ENCODE measurements at regions not wholly inside any gene's neighbourhood (a gene's known extent, or its start where the extent isn't known, plus 50 kb on each side); places are given as distances from the start of the nearest gene placed in this dataset.

- Mint-ChIP-seq H3K36me3 (ENCODE audit: low read depth) (no peaks in the 10 kb centered on the region), H3K27me3 (peaks cover 4% of the 10 kb centered on the region), H3K9me3 (no peaks in the 10 kb centered on the region), H3K4me1 (ENCODE audit: low read depth) (no peaks in the 10 kb centered on the region), H3K27ac (no peak overlapping the region), H3K4me3 (no peak overlapping the region)
- peaks cover 0 to 21% of the 10 kb centered on the region in 2 experiments for H3K9me3 ChIP-seq (ENCODE audit: control insufficient read depth in 1 of 2, insufficient read depth in 1 of 2, low read length in 2 of 2)
- DNase-seq (no peak), ATAC-seq (ENCODE audit: poor library complexity) (no peak)
- no peaks in the 10 kb centered on the region for H3K36me3 ChIP-seq (ENCODE audit: insufficient read depth, low read length)
- no peak overlapping the region for H3K27ac ChIP-seq (ENCODE audit: low read depth in 1 of 2, low read length in 2 of 2)
- ChIA-PET POLR2A (no interaction called here), CTCF (no interaction called here)
- no peaks in the 10 kb centered on the region for H3K27me3 ChIP-seq (ENCODE audit: control insufficient read depth in 1 of 2, insufficient read depth in 2 of 2, low read length in 2 of 2)
- TF ChIP-seq CTCF (IDR thresholded peaks at IDR 0.05), result no peak
- H3K4me3 ChIP-seq (ENCODE audit: low read length), result no peak overlapping the region
- intact Hi-C loops (cut with DNase I, micrococcal nuclease), result no loop called here
- no peaks in the 10 kb centered on the region for H3K4me1 ChIP-seq (ENCODE audit: insufficient read depth, low read length)
Measured at GRCh38 chr17:72438783-72439182, 318.0 kb downstream of the SOX9 start.

- POLR2A ChIA-PET, result no interaction called here
- ATAC-seq (ENCODE audit: poor library complexity), result no peak
Measured at GRCh38 chr17:72439893-72440502, 319.2 kb downstream of the SOX9 start.

GRCh38 chr17:72440961-72441360, 320.1 kb downstream of the SOX9 start:
- H3K4me1 ChIP-seq (ENCODE audit: insufficient read depth, low read length), result no peaks in the 10 kb centered on the region
- no peaks in the 10 kb centered on the region for H3K27me3 ChIP-seq (ENCODE audit: control insufficient read depth in 1 of 2, insufficient read depth in 2 of 2, low read length in 2 of 2)
- H3K27ac ChIP-seq (ENCODE audit: low read depth in 1 of 2, low read length in 2 of 2), result no peak overlapping the region
- DNase-seq (no peak), ATAC-seq (ENCODE audit: poor library complexity) (no peak)
- H3K9me3 Mint-ChIP-seq, result no peaks in the 10 kb centered on the region
- intact Hi-C loops (cut with DNase I, micrococcal nuclease), result no loop called here
- ChIA-PET POLR2A (no interaction called here), CTCF (no interaction called here)
- H3K4me3 Mint-ChIP-seq, result no peak overlapping the region
- no peaks in the 10 kb centered on the region for H3K36me3 ChIP-seq (ENCODE audit: insufficient read depth, low read length)
- H3K4me1 Mint-ChIP-seq (ENCODE audit: low read depth), result no peaks in the 10 kb centered on the region
- no peak for TF ChIP-seq CTCF (IDR thresholded peaks at IDR 0.05)
- no peaks in the 10 kb centered on the region for H3K36me3 Mint-ChIP-seq (ENCODE audit: low read depth)
- no peaks in the 10 kb centered on the region for H3K27me3 Mint-ChIP-seq
- H3K4me3 ChIP-seq (ENCODE audit: low read length), result no peak overlapping the region
- H3K9me3 ChIP-seq (ENCODE audit: control insufficient read depth in 1 of 2, insufficient read depth in 1 of 2, low read length in 2 of 2), result peaks cover 0 to 26% of the 10 kb centered on the region in 2 experiments
- H3K27ac Mint-ChIP-seq, result no peak overlapping the region

More at GRCh38 chr17:72439893-72440502, 319.2 kb downstream of the SOX9 start:
- peaks cover 4% of the 10 kb centered on the region for H3K27me3 Mint-ChIP-seq
- Histone ChIP-seq H3K4me3 (ENCODE audit: low read length) (no peak overlapping the region), H3K27ac (ENCODE audit: low read depth in 1 of 2, low read length in 2 of 2) (no peak overlapping the region), H3K9me3 (ENCODE audit: control insufficient read depth in 1 of 2, insufficient read depth in 1 of 2, low read length in 2 of 2) (peaks cover 0 to 21% of the 10 kb centered on the region in 2 experiments), H3K36me3 (ENCODE audit: insufficient read depth, low read length) (no peaks in the 10 kb centered on the region), H3K27me3 (ENCODE audit: control insufficient read depth in 1 of 2, insufficient read depth in 2 of 2, low read length in 2 of 2) (no peaks in the 10 kb centered on the region), H3K4me1 (ENCODE audit: insufficient read depth, low read length) (no peaks in the 10 kb centered on the region)
- H3K4me3 Mint-ChIP-seq, result no peak overlapping the region
- no peaks in the 10 kb centered on the region for H3K9me3 Mint-ChIP-seq
- DNase-seq, result no peak
- no peaks in the 10 kb centered on the region for H3K4me1 Mint-ChIP-seq (ENCODE audit: low read depth)
- no peak for TF ChIP-seq CTCF (IDR thresholded peaks at IDR 0.05)
- no peaks in the 10 kb centered on the region for H3K36me3 Mint-ChIP-seq (ENCODE audit: low read depth)
- CTCF ChIA-PET, result no interaction called here
- intact Hi-C loops (cut with DNase I, micrococcal nuclease), result no loop called here
- H3K27ac Mint-ChIP-seq, result no peak overlapping the region

Data from CD4-positive, alpha-beta T cell (primary cell).